Stimulated activated naive CD4-positive, alpha-beta T cell (primary cell): ENCODE measurements at regions not wholly inside any gene's neighbourhood (a gene's known extent, or its start where the extent isn't known, plus 50 kb on each side); places are given as distances from the start of the nearest gene placed in this dataset.
"Not testable (repeated sequence)": the region's sequence is repeated elsewhere in the genome, so short reads cannot be mapped to it uniquely, and the experiment has no call there.

Source experiments
- DNase-seq, 6 experiments: peaks; one replicate each; lab custom pipeline; 2025; lab: John Stamatoyannopoulos, UW

- no peak for DNase-seq
These were observed 83.1 kb upstream of the LYPLAL1 start for GRCh38 chr1:219090607-219091006.

DNA sequence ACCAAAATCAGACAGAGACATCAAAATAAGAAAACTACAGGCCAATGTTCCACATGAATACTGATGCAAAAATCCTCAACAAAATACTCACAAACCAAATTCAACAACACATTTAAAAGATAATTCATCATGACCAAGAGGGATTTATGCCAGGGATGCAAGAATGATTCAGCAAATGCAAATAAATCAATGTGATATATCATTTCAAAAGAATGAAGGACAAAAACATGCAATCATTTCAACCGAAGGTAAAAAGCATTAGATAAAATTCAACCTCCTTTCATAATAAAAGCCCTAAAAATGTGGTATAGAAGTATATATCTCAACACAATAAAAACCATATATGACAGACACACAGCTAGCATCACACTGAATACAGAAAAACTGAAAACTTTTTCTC lies 81.5 kb upstream of the LYPLAL1 start:
- DNase-seq = no peak

- no peak for DNase-seq
These were observed 74.4 kb upstream of the LYPLAL1 start for GRCh38 chr1:219099307-219099706.

- DNase-seq = no peak
These were observed 73.6 kb upstream of the LYPLAL1 start for GRCh38 chr1:219100059-219100458.

DNA sequence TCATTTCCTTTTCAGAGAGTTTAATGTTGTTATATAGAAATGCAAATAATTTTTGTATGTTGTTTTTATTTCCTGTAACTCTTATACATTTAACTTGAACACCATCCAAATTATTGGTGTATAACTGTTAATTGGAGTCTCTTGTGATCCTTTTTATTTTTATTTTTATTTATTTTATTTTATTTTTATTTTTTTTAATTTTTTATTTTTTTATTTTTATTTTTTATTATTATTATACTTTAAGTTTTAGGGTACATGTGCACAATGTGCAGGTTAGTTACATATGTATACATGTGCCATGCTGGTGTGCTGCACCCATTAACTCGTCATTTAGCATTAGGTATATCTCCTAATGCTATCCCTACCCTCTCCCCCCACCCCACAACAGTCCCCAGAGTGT lies 71.2 kb upstream of the LYPLAL1 start:
- DNase-seq = not testable (repeated sequence)

DNA sequence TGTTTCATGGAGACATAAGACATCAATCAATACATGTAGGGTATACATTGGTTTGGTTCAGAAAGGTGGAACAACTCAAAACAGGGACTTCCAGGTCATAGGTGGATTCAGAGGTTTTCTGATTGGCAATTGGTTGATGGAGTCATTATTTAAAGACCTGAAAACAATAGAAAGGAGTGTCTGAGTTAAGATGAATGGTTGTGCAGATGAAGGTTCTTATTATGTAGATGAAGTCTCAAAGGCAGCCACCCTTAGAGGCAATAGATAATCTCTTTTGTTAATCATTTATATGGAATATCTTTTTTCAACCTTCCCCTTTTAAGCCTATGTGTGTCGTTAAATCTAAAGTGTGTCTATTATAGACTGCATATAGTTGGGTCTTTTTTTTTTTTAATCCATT lies 67.8 kb upstream of the LYPLAL1 start:
- DNase-seq = no peak

GRCh38 chr1:219109424-219110018 lies 64.2 kb upstream of the LYPLAL1 start:
- DNase-seq = no peak

DNA sequence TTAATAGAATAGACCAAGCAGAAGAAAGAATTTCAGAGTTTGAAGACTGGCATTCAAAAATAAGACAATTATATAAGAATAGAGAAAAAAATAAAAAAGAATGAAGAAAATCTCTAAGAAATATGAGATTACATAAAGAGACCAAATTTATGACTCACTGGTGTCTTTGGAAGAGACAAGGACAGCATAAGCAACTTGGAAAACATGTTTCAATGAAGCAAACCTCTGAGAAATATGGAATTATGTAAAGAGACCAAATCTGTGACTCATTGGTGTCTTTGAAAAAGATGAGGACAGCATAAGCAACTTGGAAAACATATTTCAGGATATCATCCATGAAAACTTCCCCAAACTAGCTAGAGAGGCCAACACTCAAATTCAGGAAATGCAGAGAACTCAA lies 60.4 kb upstream of the LYPLAL1 start:
- DNase-seq = no peak

DNA sequence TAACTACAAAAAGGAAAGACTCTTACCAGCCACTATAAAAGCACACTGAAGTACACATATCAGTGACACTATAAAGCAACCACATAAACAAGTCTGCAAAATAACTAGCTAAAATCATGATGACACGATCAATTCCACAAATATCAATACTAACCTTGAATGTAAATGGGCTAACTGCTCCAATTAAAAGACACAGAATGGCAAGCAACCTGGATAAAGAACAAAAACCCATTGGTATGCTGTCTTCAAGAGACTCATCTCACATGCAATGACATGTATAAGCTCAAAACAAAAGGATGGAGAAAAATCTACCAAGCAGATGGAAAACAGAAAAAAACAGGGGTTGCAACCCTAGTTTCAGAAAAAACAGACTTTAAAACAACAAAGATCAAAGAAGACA lies 59.7 kb upstream of the LYPLAL1 start:
- no peak for DNase-seq

GRCh38 chr1:219119839-219120238 lies 53.8 kb upstream of the LYPLAL1 start:
- DNase-seq = no peak

DNA sequence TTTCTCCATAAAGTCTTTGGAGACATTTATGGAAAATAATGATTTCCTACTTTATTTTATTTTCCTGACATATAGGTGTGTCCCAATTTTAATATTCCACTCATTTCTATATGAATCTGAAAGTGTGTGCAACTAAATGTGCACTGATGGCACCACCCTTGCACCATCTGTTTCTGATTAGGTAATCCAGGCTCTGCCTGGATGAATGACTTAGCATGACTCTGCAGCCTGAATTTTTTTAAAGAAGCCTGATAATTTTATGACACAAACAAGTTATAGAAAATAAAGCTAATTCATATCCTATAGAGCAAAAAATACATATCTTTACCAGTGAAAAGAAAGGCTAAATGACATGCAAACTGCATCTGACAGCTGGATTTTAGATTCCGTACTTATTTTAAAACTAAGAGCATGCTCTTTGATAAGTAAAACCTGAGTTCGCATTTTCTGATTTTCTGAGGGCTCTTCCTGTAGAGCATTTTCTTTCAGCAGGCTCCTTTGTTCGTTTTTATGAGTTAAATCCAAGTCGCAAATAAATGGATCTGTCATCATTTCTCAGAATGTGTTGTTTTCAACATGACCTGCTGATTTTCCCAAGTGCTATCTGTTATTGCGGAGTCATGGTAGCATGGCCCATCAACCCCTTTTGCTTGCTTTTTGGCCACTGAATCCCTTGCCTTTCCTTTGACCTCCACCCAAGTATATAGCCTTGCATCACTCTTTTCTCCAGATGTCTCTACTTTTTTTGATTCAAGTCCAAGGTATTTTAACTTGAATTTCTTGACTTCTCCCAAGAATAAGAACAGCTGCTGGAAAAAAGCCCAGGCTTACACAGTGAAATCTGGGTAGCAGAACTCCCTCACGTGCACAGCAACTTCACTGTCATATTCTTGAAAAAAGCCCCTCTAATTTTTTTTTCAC lies 52.8 kb upstream of the LYPLAL1 start:
- no peak for DNase-seq

DNA sequence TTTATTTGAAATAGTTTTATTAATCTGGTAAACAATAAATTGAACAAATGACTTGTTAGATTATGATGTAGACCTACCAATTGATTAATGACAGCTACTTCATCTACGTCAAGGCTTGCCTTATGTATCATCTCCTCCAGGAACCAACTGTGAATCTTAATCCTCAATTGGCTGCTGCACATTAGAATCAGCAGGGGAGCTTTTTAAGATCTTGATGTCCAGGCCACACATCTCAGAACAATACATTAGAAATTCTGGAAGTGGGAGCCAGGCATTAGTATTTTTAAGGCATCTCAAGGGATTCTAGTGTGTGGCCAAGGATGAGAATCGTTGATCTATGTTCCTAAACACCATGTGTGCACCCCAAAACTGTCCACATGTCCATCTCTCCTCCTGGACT lies 52.0 kb upstream of the LYPLAL1 start:
- DNase-seq = no peak

GRCh38 chr1:219123036-219123435 lies 50.6 kb upstream of the LYPLAL1 start:
- no peak for DNase-seq
